Prostate gland (tissue), 2 donors: ENCODE measurements at regions not wholly inside any gene's neighbourhood (a gene's known extent, or its start where the extent isn't known, plus 50 kb on each side); places are given as distances from the start of the nearest gene placed in this dataset.

ENCODE experiments used
- DNase-seq: peaks from one replicate; pipeline ENCODE4 v3.0.0-alpha.2; 2019; ENCODE audit warnings: low spot score
- H3K27ac ChIP-seq, 2 donors: fragments of 200-600 bp; sonication (generic); 2 replicates each; pipeline ENCODE4 v1.5.1; 2017 to 2019
- H3K27me3 ChIP-seq: fragments of 200-600 bp; sonication (generic); replicated peaks from 2 replicates; pipeline ENCODE4 v1.5.1; 2019; ENCODE audit not compliant: insufficient read depth
- H3K36me3 ChIP-seq, 2 donors: fragments of 200-600 bp; sonication (generic); 1 replicate in 1 of 2; 2 replicates in 1 of 2; pipeline versions ENCODE4 v1.5.1 to v1.8.1; 2017 to 2019
- H3K4me1 ChIP-seq: fragments of 200-600 bp; sonication (generic); replicated peaks from 2 replicates; pipeline ENCODE4 v1.5.1; 2019
- H3K4me3 ChIP-seq, 2 donors: fragments of 200-600 bp; sonication (generic); 2 replicates each; pipeline ENCODE4 v1.5.1; 2017 to 2019
- H3K9me3 ChIP-seq: fragments of 200-600 bp; sonication (generic); 2 replicates; pipeline ENCODE4 v1.5.1; 2017
- CTCF ChIP-seq, 4 experiments: fragments of 200-600 bp in 2 of 4; fragments of 450-650 bp in 2 of 4; sonication (generic) in 2 of 4; IDR thresholded peaks; 1 replicate in 3 of 4; 2 replicates in 1 of 4; pipeline ENCODE4 v1.5.1; 2016 to 2019; ENCODE audit warnings: antibody characterized with exemption in 4 of 4, mild to moderate bottlenecking in 2 of 4, moderate library complexity in 2 of 4
- POLR2A ChIP-seq: fragments of 450-650 bp; IDR thresholded peaks from one replicate; pipeline ENCODE4 v1.6.1; 2016; ENCODE audit warnings: antibody characterized with exemption, mild to moderate bottlenecking
- POLR2AphosphoS5 ChIP-seq: sonication (generic); formaldehyde crosslinking; IDR thresholded peaks from one replicate; pipeline ENCODE4 v1.6.1; 2017; ENCODE audit warnings: antibody characterized with exemption
- WGBS: methylation state at CpG from one replicate; pipeline ENCODE4 v1.1.5; 2018; 5-methylcytosine and 5-hydroxymethylcytosine counted together
- intact Hi-C: fragments of 100-400 bp; cut with DNase I; formaldehyde crosslinking; loops from one replicate; pipeline ENCODE4 v1.14.2; 2022

GRCh38 chr1:118360817-118361216 is 175.8 kb upstream of the SPAG17 start:
- no peaks in the 10 kb centered on the region for H3K4me1 ChIP-seq
- DNase-seq = no peak
- H3K27me3 ChIP-seq = no peaks in the 10 kb centered on the region
- TF ChIP-seq CTCF (IDR thresholded peaks at IDR 0.05) = no peak
- no peak for TF ChIP-seq POLR2A
- no peak overlapping the region for H3K27ac ChIP-seq
- WGBS = 57% methylated on average over 2 of the region's 2 CpGs
- H3K9me3 ChIP-seq = no peaks in the 10 kb centered on the region
- intact Hi-C loops = no loop called here
- H3K4me3 ChIP-seq = no peak overlapping the region
- H3K36me3 ChIP-seq = no peaks in the 10 kb centered on the region

GRCh38 chr1:118346936-118347335 is 161.9 kb upstream of the SPAG17 start:
- DNase-seq = no peak
- H3K4me3 ChIP-seq = no peak overlapping the region
- H3K27ac ChIP-seq = no peak overlapping the region
- WGBS = 41% methylated on average over 3 of the region's 3 CpGs
- no peaks in the 10 kb centered on the region for H3K36me3 ChIP-seq
- TF ChIP-seq CTCF (IDR thresholded peaks at IDR 0.05) (no peak), POLR2A (no peak), POLR2AphosphoS5 (no peak)
- no peaks in the 10 kb centered on the region for H3K4me1 ChIP-seq
- intact Hi-C loops = no loop called here
- no peaks in the 10 kb centered on the region for H3K27me3 ChIP-seq
- H3K9me3 ChIP-seq = no peaks in the 10 kb centered on the region

- 69% methylated on average over 5 of the region's 5 CpGs for WGBS
- Histone ChIP-seq H3K36me3 (no peaks in the 10 kb centered on the region), H3K9me3 (no peaks in the 10 kb centered on the region), H3K27me3 (no peaks in the 10 kb centered on the region), H3K4me3 (no peak overlapping the region), H3K4me1 (no peaks in the 10 kb centered on the region), H3K27ac (no peak overlapping the region)
- intact Hi-C loops = no loop called here
- TF ChIP-seq CTCF (IDR thresholded peaks at IDR 0.05) (no peak), POLR2AphosphoS5 (no peak), POLR2A (no peak)
- DNase-seq = no peak
Observed at GRCh38 chr1:118340928-118341910, 156.2 kb upstream of the SPAG17 start.

GRCh38 chr1:118339400-118340124 is 154.5 kb upstream of the SPAG17 start:
- Histone ChIP-seq H3K36me3 (no peaks in the 10 kb centered on the region), H3K4me1 (no peaks in the 10 kb centered on the region), H3K27me3 (no peaks in the 10 kb centered on the region), H3K4me3 (no peak overlapping the region), H3K27ac (no peak overlapping the region), H3K9me3 (no peaks in the 10 kb centered on the region)
- DNase-seq = no peak
- intact Hi-C loops = no loop called here
- 67% methylated on average over 4 of the region's 4 CpGs for WGBS
- TF ChIP-seq POLR2AphosphoS5 (no peak), POLR2A (no peak), CTCF (IDR thresholded peaks at IDR 0.05) (no peak)
